A673 (cell line): ENCODE measurements at regions not wholly inside any gene's neighbourhood (a gene's known extent, or its start where the extent isn't known, plus 50 kb on each side); places are given as distances from the start of the nearest gene placed in this dataset.

Experiments used
- BruUV-seq: library from RNA; stranded (reverse); fragments of 400-500 nt; replicated peaks from 2 replicates; lab custom pipeline; 2021; lab: Mats Ljungman, UMichigan
- CTCF ChIA-PET: fragments of 300-600 bp; sonication (Branson Sonifier 250); formaldehyde crosslinking; loops from one replicate; lab custom pipeline; 2022; ENCODE audit warnings: antibody characterized with exemption; lab: Charles Lee
- POLR2A ChIA-PET: fragments of 300-600 bp; sonication (Branson Sonifier 250); formaldehyde crosslinking; loops from one replicate; lab custom pipeline; 2022; ENCODE audit warnings: antibody characterized with exemption; ENCODE audit not compliant: low non-redundant PET; lab: Charles Lee
- DNase-seq: peaks from one replicate; pipeline ENCODE4 v3.0.0-alpha.2; 2015; ENCODE audit warnings: low spot score
- H3K27ac ChIP-seq: fragments of 200-600 bp; sonication (generic); 2 replicates; pipeline ENCODE4 v1.5.1; 2016; ENCODE audit warnings: mixed run types, low read depth, mild to moderate bottlenecking, mixed read lengths, antibody characterized with exemption, low read length; ENCODE audit not compliant: poor library complexity, severe bottlenecking
- H3K27me3 ChIP-seq: fragments of 200-600 bp; sonication (generic); replicated peaks from 2 replicates; pipeline ENCODE4 v1.6.1; 2017; ENCODE audit warnings: mixed run types, low read depth, mild to moderate bottlenecking, mixed read lengths, antibody characterized with exemption, low read length; ENCODE audit not compliant: insufficient read depth, poor library complexity
- H3K36me3 ChIP-seq: fragments of 200-600 bp; sonication (generic); 2 replicates; pipeline ENCODE4 v1.6.1; 2016; ENCODE audit warnings: mixed run types, mild to moderate bottlenecking, mixed read lengths, antibody characterized with exemption, low read length; ENCODE audit not compliant: insufficient read depth, poor library complexity, severe bottlenecking
- H3K4me1 ChIP-seq: fragments of 200-600 bp; sonication (generic); 2 replicates; pipeline ENCODE4 v1.6.1; 2017; ENCODE audit warnings: mixed run types, mild to moderate bottlenecking, mixed read lengths, antibody characterized with exemption, low read length; ENCODE audit not compliant: insufficient read depth, poor library complexity, severe bottlenecking
- H3K4me3 ChIP-seq: fragments of 200-600 bp; sonication (generic); 2 replicates; pipeline ENCODE4 v1.5.1; 2016; ENCODE audit warnings: low read depth, mixed run types, mild to moderate bottlenecking, mixed read lengths, low read length; ENCODE audit not compliant: poor library complexity, severe bottlenecking
- H3K9me3 ChIP-seq: fragments of 200-600 bp; sonication (generic); 2 replicates; pipeline ENCODE4 v1.6.1; 2016; ENCODE audit warnings: mixed run types, low read depth, mild to moderate bottlenecking, mixed read lengths, antibody characterized with exemption, low read length; ENCODE audit not compliant: poor library complexity, severe bottlenecking
- EZH2 ChIP-seq: fragments of 200-600 bp; sonication (generic); IDR thresholded peaks from 2 replicates; pipeline ENCODE4 v1.6.1; 2017; ENCODE audit warnings: borderline replicate concordance, low read depth, mild to moderate bottlenecking, mixed read lengths, antibody characterized with exemption, low read length; ENCODE audit not compliant: poor library complexity, severe bottlenecking
- intact Hi-C: fragments of 100-400 bp; cut with micrococcal nuclease; formaldehyde crosslinking; loops from one replicate; pipeline ENCODE4 v1.10.0; 2022; ENCODE audit not compliant: unreplicated experiment
- TF ChIP-seq, protein P1 (sequence below): fragments of 300-800, 200-600 bp; sonication (generic); conservative IDR thresholded peaks from 2 replicates; pipeline ENCODE4 v1.5.1; 2017; ENCODE audit warnings: low read depth, mild to moderate bottlenecking, antibody characterized with exemption, low read length, moderate library complexity, mixed read lengths

DNA sequence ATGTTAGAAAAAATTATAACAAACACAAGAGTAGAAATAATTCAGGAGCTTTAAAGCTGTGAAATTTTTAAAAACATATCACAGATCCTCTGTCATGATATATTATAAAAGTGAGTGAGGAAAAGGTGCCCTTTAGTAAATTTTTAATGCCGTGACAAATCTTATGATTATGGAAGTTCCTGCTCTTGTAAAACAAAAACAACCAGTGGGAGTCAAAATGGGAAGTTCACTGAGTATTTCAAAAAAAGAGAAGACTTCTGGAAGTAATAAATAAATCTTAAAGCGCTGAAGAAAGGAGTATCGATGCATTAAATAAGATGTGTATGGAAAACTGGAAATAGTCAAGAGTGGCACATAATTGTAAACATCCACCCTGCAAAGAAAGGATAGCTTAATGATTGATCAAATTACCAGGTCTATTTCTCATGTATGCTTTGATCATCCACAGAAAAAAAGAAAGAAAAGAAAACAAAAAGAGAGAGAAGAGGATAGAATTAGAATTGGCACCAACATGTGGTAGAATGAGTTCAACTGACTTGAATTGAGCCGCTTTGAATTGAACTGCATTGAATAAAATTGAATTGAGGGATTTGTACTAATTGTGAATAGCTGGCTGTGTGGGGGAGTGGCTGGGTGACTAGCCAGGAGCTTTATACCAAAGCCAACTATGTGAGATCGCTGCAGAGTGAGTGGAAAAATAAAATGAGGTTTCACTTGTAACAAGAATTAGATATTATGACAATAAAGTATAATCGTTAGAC lies 647.6 kb upstream of the SPRY2 start:
- ChIA-PET CTCF (interaction anchor here (0.6 kb wide), 1 partner anchor 544 kb away, joined by 3 read pairs; no protein-coding TSS in a partner anchor), POLR2A (no interaction called here)
- intact Hi-C loops, result no loop called here
- Histone ChIP-seq H3K27ac (no peak overlapping the region), H3K9me3 (no peaks in the 10 kb centered on the region), H3K4me1 (no peaks in the 10 kb centered on the region), H3K27me3 (no peaks in the 10 kb centered on the region), H3K36me3 (no peaks in the 10 kb centered on the region), H3K4me3 (no peak overlapping the region)
- TF ChIP-seq, protein P1, sequence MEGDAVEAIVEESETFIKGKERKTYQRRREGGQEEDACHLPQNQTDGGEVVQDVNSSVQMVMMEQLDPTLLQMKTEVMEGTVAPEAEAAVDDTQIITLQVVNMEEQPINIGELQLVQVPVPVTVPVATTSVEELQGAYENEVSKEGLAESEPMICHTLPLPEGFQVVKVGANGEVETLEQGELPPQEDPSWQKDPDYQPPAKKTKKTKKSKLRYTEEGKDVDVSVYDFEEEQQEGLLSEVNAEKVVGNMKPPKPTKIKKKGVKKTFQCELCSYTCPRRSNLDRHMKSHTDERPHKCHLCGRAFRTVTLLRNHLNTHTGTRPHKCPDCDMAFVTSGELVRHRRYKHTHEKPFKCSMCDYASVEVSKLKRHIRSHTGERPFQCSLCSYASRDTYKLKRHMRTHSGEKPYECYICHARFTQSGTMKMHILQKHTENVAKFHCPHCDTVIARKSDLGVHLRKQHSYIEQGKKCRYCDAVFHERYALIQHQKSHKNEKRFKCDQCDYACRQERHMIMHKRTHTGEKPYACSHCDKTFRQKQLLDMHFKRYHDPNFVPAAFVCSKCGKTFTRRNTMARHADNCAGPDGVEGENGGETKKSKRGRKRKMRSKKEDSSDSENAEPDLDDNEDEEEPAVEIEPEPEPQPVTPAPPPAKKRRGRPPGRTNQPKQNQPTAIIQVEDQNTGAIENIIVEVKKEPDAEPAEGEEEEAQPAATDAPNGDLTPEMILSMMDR, result no peak
- TF ChIP-seq EZH2, result no peak
- no peak for DNase-seq
- BruUV-seq, result no TSS peak

DNA sequence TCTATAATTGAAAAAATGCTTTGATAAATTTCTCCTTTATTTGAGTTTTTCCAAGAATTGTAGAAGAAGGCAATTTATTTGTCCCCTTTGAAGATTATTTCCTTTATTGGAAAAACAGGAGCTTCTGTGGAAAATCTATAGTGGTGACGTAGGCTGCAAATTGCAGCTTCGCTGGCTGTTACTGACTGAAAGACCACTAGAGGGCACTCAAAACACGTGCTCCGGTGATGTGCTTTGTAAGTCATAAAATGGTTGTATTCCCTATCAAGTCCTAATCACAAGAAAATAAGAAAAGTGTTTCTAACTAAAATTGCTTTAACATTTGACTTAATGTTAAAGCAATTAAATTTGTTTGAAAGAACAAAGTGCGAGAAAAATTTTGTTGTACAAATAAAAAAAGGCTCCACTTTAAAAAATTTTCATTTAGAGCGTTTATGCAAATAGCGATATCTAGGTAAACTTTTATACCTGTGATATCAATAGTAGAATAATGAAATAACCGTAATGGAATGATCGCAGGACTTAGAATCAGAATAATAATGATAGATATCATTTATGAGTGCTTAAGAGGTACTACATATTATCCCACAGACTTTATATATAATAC lies 638.2 kb upstream of the SPRY2 start:
- ChIA-PET CTCF (interaction anchor here (0.6 to 1.0 kb wide), 6 partner anchors 12 to 192 kb away, joined by 3 to 5 read pairs (median 3); no protein-coding TSS in a partner anchor), POLR2A (no interaction called here)
- H3K27me3 ChIP-seq, result no peaks in the 10 kb centered on the region
- BruUV-seq, result no TSS peak
- H3K4me1 ChIP-seq, result no peaks in the 10 kb centered on the region
- TF ChIP-seq EZH2, result no peak
- TF ChIP-seq, protein P1, result peak; percentile 88
- H3K27ac ChIP-seq, result no peak overlapping the region
- no peaks in the 10 kb centered on the region for H3K9me3 ChIP-seq
- no peak overlapping the region for H3K4me3 ChIP-seq
- peak; percentile 77 for DNase-seq
- no peaks in the 10 kb centered on the region for H3K36me3 ChIP-seq
- intact Hi-C loops, result loop anchor here (1.0 kb wide), 1 partner anchor 38 kb away; no protein-coding TSS in a partner anchor

DNA sequence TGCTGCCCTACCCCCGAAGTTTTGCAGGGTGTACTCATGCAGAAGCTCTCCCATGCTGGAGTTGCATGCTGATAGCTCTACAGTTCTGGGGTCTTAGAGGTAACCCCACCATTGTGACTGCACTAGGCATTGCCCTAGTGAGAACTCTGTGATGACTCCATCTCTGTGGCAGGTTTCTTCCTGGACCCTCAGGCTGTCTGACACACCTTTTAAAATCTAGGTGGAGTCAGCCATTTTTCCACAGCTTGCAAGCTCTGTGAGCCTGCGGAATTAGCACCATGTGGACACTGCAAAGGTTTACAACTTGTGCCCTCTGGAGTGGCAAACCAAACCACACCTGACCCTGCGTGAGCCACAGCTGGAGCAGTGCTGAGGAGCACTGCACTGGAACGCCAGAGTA lies 636.2 kb upstream of the SPRY2 start:
- H3K27me3 ChIP-seq, result no peaks in the 10 kb centered on the region
- no peaks in the 10 kb centered on the region for H3K4me1 ChIP-seq
- BruUV-seq, result no TSS peak
- no peak overlapping the region for H3K4me3 ChIP-seq
- ChIA-PET CTCF (no interaction called here), POLR2A (no interaction called here)
- no peak for TF ChIP-seq EZH2
- TF ChIP-seq, protein P1, result no peak
- no peaks in the 10 kb centered on the region for H3K36me3 ChIP-seq
- DNase-seq, result no peak
- H3K9me3 ChIP-seq, result no peaks in the 10 kb centered on the region
- no peak overlapping the region for H3K27ac ChIP-seq
- intact Hi-C loops, result no loop called here
